NCI-H1417 treated with DMSO at 0.1 percent for 48 hours (cell line): ENCODE measurements at regions not wholly inside any gene's neighbourhood (a gene's known extent, or its start where the extent isn't known, plus 50 kb on each side); places are given as distances from the start of the nearest gene placed in this dataset.
"Not testable (repeated sequence)": the region's sequence is repeated elsewhere in the genome, so short reads cannot be mapped to it uniquely, and the experiment has no call there.

Experiments
- DNase-seq: peaks from one replicate; lab custom pipeline; 2025; lab: John Stamatoyannopoulos, UW

- no peak for DNase-seq
Observed at GRCh38 chr5:168093200-168093910, 198.1 kb upstream of the WWC1 start.

GRCh38 chr5:168096525-168096924, 194.9 kb upstream of the WWC1 start:
- no peak for DNase-seq

GRCh38 chr5:168097876-168098653, 193.4 kb upstream of the WWC1 start:
- DNase-seq: no peak

- DNase-seq: no peak
Observed at GRCh38 chr5:168101352-168101751, 190.1 kb upstream of the WWC1 start.

DNA sequence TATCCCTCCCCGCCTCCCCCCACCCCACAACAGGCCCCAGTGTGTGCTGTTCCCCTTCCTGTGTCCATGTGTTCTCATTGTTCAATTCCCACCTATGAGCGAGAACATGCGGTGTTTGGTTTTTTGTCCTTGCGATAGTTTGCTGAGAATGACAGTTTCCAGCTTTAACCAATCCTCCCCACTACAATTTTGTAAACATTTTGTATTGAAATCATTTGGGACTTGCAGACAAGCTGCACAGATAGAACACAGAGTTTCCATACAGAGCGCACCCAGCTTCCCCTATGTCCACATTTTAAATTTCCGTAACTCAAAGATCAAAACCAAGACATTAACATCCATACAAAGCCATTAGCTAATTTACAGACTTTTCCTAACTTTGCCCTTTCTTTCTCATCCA, 188.4 kb upstream of the WWC1 start:
- DNase-seq: not testable (repeated sequence)

DNA sequence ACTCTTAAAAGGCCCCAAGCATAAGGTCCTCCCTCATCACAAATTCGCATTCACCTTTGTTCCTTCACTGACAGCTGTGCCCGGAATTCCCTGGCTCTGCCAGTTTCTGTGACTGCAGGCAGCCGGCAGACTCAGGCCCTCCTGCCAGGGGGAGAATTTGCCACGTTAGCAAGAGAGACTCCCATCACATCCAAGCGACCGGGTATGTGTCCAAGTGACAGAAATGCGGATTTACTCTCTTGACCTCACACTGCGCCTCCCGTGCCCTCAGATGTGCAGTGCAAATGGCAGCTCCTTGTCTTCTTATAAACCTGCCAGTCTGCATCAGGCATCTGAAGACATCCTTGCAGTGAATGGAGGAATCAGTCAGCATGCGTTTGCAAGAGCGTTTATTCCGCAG, 187.1 kb upstream of the WWC1 start:
- DNase-seq: no peak

- DNase-seq: no peak
Observed at GRCh38 chr5:168104811-168105481, 186.5 kb upstream of the WWC1 start.

DNA sequence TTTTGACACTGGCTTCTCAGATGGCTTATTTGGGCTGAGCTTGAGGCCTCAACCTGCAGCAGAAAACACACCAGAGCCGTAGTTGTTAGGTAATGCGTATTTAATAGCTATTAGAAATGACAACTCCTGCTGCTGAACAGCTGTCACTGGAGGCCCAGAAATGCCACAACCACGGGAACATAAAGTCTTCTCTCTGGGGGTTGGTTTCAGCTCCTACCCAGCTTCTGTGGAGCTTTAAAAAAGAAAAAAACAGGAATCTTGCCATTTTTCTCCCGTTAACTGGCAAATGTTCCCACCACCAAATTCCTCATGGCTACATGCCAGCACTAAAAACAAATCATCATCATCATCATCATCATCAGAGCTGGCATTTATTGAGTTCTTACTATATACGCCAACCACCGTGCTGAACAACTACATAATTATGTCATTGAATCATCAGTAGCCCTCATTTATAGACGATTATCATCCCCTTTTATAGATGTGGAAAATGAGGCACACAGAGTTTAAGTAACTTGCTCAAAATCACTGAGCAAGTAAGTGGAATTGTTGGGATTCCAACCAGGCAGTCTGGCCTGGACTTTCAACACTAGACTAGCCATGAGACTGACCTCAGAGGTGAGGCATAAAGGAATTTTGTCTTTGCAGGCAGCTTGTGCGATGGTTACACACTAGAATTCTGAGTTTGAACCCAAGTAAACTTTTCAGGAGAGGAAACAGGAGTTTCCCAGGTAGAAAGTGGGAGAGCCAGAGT, 185.3 kb upstream of the WWC1 start:
- no peak for DNase-seq

DNA sequence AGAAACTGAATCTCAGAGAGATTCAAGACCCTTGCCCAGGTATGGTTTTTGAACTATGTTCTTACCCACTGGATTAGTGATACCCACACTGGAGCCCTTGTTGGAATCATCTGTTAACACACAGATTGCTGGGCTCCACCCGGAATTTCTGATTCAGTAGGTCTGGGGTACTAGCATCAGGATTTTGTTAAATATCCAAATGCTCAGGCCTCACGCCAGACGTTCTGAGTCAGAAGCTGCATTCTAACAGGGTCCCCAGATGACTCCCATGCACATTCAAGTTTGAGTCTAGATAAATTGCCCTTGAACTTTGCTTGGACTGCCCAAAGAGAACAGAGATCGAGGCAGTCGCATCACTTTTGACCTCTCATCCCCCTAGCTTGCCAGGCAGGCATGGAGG, 182.0 kb upstream of the WWC1 start:
- no peak for DNase-seq

GRCh38 chr5:168110384-168110783, 181.1 kb upstream of the WWC1 start:
- DNase-seq: no peak

DNA sequence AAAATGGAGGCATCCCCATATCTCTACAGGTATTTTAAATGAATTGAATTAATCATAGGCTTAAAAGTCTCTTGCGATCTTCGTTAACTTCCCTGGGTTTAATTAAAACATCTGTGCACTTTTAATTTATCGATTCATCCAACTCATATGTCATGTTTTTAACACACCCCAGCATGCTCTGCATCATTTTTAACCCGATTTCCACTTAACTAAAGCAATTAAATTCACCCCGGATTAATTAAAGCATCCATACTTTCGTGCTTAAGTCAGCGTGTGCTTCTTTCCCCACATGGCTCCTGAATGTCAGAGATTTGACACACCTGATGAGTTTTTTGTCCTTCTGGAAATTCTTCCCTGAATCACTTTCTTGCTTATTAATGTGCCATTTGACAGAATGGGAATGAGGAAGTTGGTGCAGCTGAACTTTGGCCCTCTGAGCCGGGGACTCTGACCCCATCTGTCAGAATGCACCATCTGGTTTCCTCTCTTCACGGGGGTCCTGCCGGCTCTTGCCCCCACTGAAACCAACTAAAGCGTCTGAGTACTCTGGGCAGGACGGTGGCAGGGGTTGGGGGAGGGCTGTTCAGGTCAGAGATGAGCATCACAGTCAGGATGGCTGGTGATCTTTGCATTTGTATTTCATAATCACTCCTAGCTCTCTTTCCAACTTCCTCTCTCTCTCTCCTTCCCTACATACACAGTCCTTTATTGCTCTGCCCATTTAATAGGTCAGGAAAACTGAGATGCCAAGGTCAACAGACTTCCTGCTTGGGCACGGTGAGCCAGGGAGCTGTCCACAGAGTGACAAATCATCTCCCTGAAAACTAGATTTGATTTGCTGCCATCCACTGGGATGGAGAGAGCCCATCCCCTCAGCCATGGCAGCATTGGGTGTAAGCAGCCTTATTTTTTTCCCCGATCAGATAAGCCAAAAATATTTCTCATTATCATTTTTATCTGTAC, 180.3 kb upstream of the WWC1 start:
- DNase-seq: no peak

DNA sequence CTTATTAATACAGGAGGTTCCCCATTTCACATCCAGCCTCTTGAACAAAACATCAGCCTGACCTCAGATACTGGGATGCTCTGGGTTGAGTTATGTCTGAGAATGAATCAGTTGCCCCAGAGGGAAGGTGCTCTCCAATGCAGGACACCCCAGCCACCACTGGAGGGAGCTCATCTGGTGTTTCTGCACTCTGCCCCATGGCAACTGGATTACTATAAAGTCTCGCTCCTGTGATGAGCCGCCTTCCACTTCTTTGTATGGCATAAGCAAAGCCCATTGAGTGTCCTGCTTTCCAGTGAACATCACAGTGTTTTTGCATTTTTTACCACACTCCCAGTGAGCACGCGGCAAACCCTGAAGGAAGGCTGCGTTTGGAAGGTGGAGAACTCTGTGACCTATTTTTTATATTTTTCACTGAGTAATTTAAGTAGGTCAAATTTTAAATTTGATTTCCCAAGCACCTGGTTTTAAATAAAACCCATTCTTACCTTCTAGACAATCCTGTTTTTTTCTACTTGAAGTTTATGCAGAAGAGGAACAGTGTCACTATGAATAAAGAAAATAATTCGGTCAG, 176.9 kb upstream of the WWC1 start:
- DNase-seq: no peak

GRCh38 chr5:168117469-168117868, 174.0 kb upstream of the WWC1 start:
- no peak for DNase-seq

GRCh38 chr5:168118042-168118668, 173.3 kb upstream of the WWC1 start:
- no peak for DNase-seq

- no peak for DNase-seq
Observed at GRCh38 chr5:168120401-168121137, 170.9 kb upstream of the WWC1 start.

DNA sequence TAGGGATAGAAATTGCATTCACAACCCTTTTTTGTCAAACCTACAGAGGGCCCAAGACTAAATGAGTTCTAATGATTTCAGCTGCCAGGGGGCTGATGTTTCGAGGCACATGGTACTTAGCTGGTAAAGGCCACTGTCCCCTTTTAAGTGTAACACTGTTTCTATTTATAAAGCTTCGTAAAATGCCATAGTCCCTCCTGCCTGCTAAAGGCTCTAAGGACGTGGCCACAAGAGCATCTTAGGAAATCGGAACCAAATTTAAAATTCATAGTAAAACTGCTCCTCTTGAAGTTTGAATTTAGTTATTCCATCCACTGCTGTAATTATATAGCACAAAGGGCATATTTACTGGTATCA, 170.3 kb upstream of the WWC1 start:
- DNase-seq: no peak

- no peak for DNase-seq
Observed at GRCh38 chr5:168123631-168124528, 167.6 kb upstream of the WWC1 start.

DNA sequence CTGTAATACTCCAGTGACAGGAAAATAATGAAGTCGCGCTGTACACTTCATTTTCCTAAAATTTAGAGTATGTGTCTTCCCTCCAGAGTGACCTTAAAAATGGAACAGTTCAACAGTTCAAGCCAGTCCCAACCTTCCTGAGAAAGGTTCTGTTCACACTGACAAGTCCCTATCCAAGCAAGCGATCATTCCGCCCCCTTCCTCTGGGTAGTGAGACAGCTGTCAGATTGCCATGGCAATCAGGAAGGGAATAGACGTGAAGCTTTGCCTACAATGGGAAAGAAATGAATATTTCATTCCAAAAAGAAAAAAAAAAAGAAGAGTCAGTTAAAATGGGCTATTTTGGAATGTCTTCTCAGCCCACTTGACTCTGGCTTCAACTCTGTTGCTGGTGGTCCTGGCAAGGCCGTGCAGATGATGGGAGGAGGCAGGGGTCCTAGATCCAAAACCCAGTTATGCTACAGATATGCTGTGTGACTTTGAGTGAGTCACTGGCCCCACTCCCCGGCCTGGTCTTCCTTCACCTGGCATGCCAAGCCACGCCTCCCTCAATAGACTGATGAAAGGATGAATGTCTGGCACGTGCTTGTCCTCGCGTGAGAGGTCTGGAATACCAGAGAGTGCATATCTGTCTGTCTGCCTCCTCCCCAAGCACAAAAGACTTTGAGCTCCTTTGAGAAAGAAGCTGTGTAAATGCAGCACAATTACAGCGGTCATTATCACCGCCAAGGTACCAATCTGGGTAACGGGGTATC, 165.8 kb upstream of the WWC1 start:
- DNase-seq: no peak
